Hepatocyte (in vitro differentiated cells): ENCODE measurements at regions not wholly inside any gene's neighbourhood (a gene's known extent, or its start where the extent isn't known, plus 50 kb on each side); places are given as distances from the start of the nearest gene placed in this dataset.
A peak's percentile ranks its signal among the peaks of the same experiment; 100 is the strongest.

Source experiments
- DNase-seq: peaks from one replicate; pipeline ENCODE4 v3.0.0-alpha.2; 2016; ENCODE audit warnings: low spot score
- H2AFZ ChIP-seq: fragments of 200-600 bp; sonication (generic); 2 replicates; pipeline ENCODE4 v1.6.0; 2016; ENCODE audit warnings: antibody characterized with exemption, mild to moderate bottlenecking
- H3K27ac ChIP-seq: fragments of 200-600 bp; sonication (generic); 2 replicates; pipeline ENCODE4 v1.5.1; 2016; ENCODE audit warnings: mild to moderate bottlenecking
- H3K27me3 ChIP-seq: fragments of 200-600 bp; sonication (generic); 2 replicates; pipeline ENCODE4 v1.6.1; 2016
- H3K36me3 ChIP-seq: fragments of 200-600 bp; sonication (generic); replicated peaks from 2 replicates; pipeline ENCODE4 v1.5.1; 2016; ENCODE audit warnings: low read depth; ENCODE audit not compliant: insufficient read depth
- H3K4me1 ChIP-seq: fragments of 200-600 bp; sonication (generic); 2 replicates; pipeline ENCODE4 v1.5.1; 2016; ENCODE audit warnings: mild to moderate bottlenecking, moderate library complexity; ENCODE audit not compliant: insufficient read depth
- H3K4me2 ChIP-seq: fragments of 200-600 bp; sonication (generic); 2 replicates; pipeline ENCODE4 v1.6.0; 2016
- H3K4me3 ChIP-seq: fragments of 200-600 bp; sonication (generic); 2 replicates; pipeline ENCODE4 v1.5.1; 2016; ENCODE audit warnings: mild to moderate bottlenecking
- H3K79me2 ChIP-seq: fragments of 200-600 bp; sonication (generic); 2 replicates; pipeline ENCODE4 v1.6.0; 2017; ENCODE audit warnings: mild to moderate bottlenecking
- H3K9me2 ChIP-seq: fragments of 200-600 bp; sonication (generic); replicated peaks from 2 replicates; pipeline ENCODE4 v1.6.0; 2017; ENCODE audit warnings: mild to moderate bottlenecking; ENCODE audit not compliant: insufficient read depth
- H3K9me3 ChIP-seq: fragments of 200-600 bp; sonication (generic); 2 replicates; pipeline ENCODE4 v1.5.1; 2016; ENCODE audit warnings: low read depth, mild to moderate bottlenecking
- H4K20me1 ChIP-seq: fragments of 200-600 bp; sonication (generic); 2 replicates; pipeline ENCODE4 v1.6.0; 2016; ENCODE audit warnings: mild to moderate bottlenecking; ENCODE audit not compliant: insufficient read depth, poor library complexity, severe bottlenecking
- EZH2 ChIP-seq: fragments of 200-600 bp; sonication (generic); IDR thresholded peaks from 2 replicates; pipeline ENCODE4 v1.6.1; 2016; ENCODE audit warnings: antibody characterized with exemption, mild to moderate bottlenecking, borderline replicate concordance
- EZH2phosphoT487 ChIP-seq: fragments of 200-600 bp; sonication (generic); IDR thresholded peaks from one replicate; pipeline ENCODE4 v1.6.1; 2018; ENCODE audit warnings: antibody characterized with exemption, mild to moderate bottlenecking, low read depth, moderate library complexity; ENCODE audit not compliant: unreplicated experiment, severe bottlenecking
- WGBS: methylation state at CpG from one replicate; pipeline ENCODE4 v1.1.6; 2016; ENCODE audit warnings: low lambda C conversion rate; ENCODE audit errors: missing lambda C conversion rate; 5-methylcytosine and 5-hydroxymethylcytosine counted together
- TF ChIP-seq, protein P1 (sequence below): fragments of 200-600 bp; sonication (generic); IDR thresholded peaks from 2 replicates; pipeline ENCODE4 v1.5.1; 2016; ENCODE audit warnings: antibody characterized with exemption, mild to moderate bottlenecking; ENCODE audit not compliant: poor library complexity

DNA sequence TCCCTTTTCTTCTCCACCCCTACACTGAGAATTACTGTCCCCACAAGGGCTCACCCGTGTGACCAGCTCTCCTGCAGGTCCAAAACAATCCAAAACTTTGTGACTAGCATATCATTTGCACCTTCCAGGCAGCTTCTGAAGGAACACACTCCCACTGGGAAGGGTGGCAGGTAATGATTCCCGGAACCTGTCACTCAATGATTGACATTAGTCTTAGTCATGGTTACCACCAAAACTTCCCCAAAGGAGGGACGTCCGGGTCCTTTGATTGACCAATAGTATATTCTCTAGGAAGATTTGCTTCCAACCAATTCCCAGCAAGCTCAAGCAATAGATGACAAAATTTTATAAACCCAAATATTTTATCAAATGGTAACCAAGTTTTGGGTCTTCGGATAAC is 127.7 kb upstream of the MYLIP start:
- H3K27ac ChIP-seq = no peak overlapping the region
- no peaks in the 10 kb centered on the region for H3K9me2 ChIP-seq
- 93% methylated on average over 5 of the region's 5 CpGs for WGBS
- no peak overlapping the region for H2AFZ ChIP-seq
- TF ChIP-seq, protein P1, sequence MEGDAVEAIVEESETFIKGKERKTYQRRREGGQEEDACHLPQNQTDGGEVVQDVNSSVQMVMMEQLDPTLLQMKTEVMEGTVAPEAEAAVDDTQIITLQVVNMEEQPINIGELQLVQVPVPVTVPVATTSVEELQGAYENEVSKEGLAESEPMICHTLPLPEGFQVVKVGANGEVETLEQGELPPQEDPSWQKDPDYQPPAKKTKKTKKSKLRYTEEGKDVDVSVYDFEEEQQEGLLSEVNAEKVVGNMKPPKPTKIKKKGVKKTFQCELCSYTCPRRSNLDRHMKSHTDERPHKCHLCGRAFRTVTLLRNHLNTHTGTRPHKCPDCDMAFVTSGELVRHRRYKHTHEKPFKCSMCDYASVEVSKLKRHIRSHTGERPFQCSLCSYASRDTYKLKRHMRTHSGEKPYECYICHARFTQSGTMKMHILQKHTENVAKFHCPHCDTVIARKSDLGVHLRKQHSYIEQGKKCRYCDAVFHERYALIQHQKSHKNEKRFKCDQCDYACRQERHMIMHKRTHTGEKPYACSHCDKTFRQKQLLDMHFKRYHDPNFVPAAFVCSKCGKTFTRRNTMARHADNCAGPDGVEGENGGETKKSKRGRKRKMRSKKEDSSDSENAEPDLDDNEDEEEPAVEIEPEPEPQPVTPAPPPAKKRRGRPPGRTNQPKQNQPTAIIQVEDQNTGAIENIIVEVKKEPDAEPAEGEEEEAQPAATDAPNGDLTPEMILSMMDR = no peak
- no peak for TF ChIP-seq EZH2phosphoT487
- no peak for TF ChIP-seq EZH2
- H3K9me3 ChIP-seq = no peaks in the 10 kb centered on the region
- H3K4me2 ChIP-seq = no peak overlapping the region
- no peaks in the 10 kb centered on the region for H3K36me3 ChIP-seq
- no peaks in the 10 kb centered on the region for H3K27me3 ChIP-seq
- DNase-seq = no peak
- no peaks in the 10 kb centered on the region for H4K20me1 ChIP-seq
- H3K4me3 ChIP-seq = no peak overlapping the region
- no peaks in the 10 kb centered on the region for H3K79me2 ChIP-seq
- H3K4me1 ChIP-seq = peaks cover 13% of the 10 kb centered on the region

- Histone ChIP-seq H3K36me3 (no peaks in the 10 kb centered on the region), H3K9me2 (no peaks in the 10 kb centered on the region), H4K20me1 (no peaks in the 10 kb centered on the region), H3K27me3 (no peaks in the 10 kb centered on the region), H3K4me3 (no peak overlapping the region), H3K9me3 (no peaks in the 10 kb centered on the region), H3K4me1 (peaks cover 31% of the 10 kb centered on the region), H2AFZ (no peak overlapping the region), H3K4me2 (no peak overlapping the region), H3K27ac (no peak overlapping the region), H3K79me2 (no peaks in the 10 kb centered on the region)
- WGBS = 93% methylated on average over 4 of the region's 4 CpGs
- no peak for DNase-seq
- TF ChIP-seq EZH2phosphoT487 (no peak), EZH2 (no peak)
- TF ChIP-seq, protein P1 = no peak
These were observed 129.7 kb upstream of the MYLIP start for GRCh38 chr6:15999201-15999600.

DNA sequence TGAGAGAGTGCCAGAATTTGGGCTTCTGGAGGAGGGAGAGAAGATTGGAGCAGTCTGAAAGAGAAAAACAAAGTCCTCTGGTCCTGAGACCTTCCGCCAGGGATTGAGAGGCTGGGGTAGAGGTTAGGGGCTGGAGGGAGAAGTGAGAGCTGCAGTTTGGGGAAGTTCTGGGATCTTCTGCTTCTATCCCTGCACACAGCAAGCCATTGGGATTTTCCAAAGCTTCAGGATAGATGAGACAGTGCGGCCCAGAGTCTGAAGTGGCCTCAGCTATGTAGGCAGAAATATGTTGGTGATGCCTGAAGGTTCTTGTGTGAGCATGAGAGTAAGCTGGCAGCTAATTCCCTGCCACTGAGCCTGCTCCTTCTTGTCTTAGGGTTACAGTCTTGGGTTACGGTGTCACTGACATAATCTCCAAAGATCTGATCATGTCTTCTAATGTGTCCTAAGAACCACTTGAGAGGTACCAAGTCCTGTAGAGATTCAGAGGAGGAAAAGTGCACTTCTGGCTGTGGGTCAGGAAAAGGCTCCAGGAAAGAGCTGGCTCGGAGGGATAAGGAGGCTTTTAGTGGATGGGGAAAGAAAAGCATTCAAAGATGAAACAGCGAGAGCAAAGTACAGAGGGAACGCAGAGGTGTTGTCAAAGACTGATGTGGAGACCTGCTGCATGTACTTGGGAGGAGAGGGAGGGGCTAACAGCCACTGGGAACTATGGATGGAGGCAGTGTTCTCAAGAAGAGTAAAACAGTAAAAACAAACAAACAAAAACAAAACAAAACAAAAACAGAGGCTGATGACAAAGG is 131.1 kb upstream of the MYLIP start:
- Histone ChIP-seq H3K9me2 (no peaks in the 10 kb centered on the region), H3K27ac (peak overlapping the region; percentile 39), H2AFZ (peak overlapping the region; percentile 5), H3K36me3 (no peaks in the 10 kb centered on the region), H3K27me3 (no peaks in the 10 kb centered on the region), H3K9me3 (no peaks in the 10 kb centered on the region), H3K79me2 (no peaks in the 10 kb centered on the region), H3K4me3 (no peak overlapping the region), H3K4me2 (peak overlapping the region; percentile 19), H4K20me1 (no peaks in the 10 kb centered on the region), H3K4me1 (peaks cover 31% of the 10 kb centered on the region)
- TF ChIP-seq, protein P1 = no peak
- TF ChIP-seq EZH2 (no peak), EZH2phosphoT487 (no peak)
- peak; percentile 47 for DNase-seq
- 51% methylated on average over 6 of the region's 6 CpGs for WGBS
